Astrocyte (in vitro differentiated cells and primary cell): ENCODE measurements at regions not wholly inside any gene's neighbourhood (a gene's known extent, or its start where the extent isn't known, plus 50 kb on each side); places are given as distances from the start of the nearest gene placed in this dataset.

Experiments used
- DNase-seq: peaks from one replicate; pipeline ENCODE4 v3.0.0-alpha.2; 2010; ENCODE audit warnings: low read depth
- FAIRE-seq: peaks from 2 replicates; lab custom pipeline; 2011; peaks lifted over from hg19 to GRCh38; lab: Jason Lieb, UNC
- H2AFZ ChIP-seq: 2 replicates; pipeline ENCODE4 v1.6.0; 2012; ENCODE audit warnings: low read depth, low read length, inconsistent platforms
- H3K27ac ChIP-seq: 2 replicates; pipeline ENCODE4 v1.5.1; 2011; ENCODE audit warnings: low read depth, low read length, inconsistent platforms
- H3K27me3 ChIP-seq: 2 replicates; pipeline ENCODE4 v1.6.0; 2011; ENCODE audit warnings: low read length, inconsistent platforms; ENCODE audit not compliant: insufficient read depth
- H3K36me3 ChIP-seq: 2 replicates; pipeline ENCODE4 v1.5.1; 2011; ENCODE audit warnings: low read length, inconsistent platforms; ENCODE audit not compliant: insufficient read depth
- H3K4me1 ChIP-seq: 2 replicates; pipeline ENCODE4 v1.5.1; 2011; ENCODE audit warnings: low read length, inconsistent platforms; ENCODE audit not compliant: insufficient read depth
- H3K4me2 ChIP-seq: 2 replicates; pipeline ENCODE4 v1.6.0; 2012; ENCODE audit warnings: low read length, inconsistent platforms
- H3K4me3 ChIP-seq: 2 replicates; pipeline ENCODE4 v1.5.1; 2011; ENCODE audit warnings: low read depth, mild to moderate bottlenecking, low read length, inconsistent platforms; ENCODE audit not compliant: insufficient read depth
- H3K79me2 ChIP-seq: 2 replicates; pipeline ENCODE4 v1.6.0; 2012; ENCODE audit warnings: mild to moderate bottlenecking, low read length, inconsistent platforms; ENCODE audit not compliant: insufficient read depth
- H3K9ac ChIP-seq: 2 replicates; pipeline ENCODE4 v1.6.0; 2012; ENCODE audit warnings: mild to moderate bottlenecking, low read length, inconsistent platforms
- H3K9me3 ChIP-seq: 2 replicates; pipeline ENCODE4 v1.5.1; 2012; ENCODE audit warnings: low read depth, mild to moderate bottlenecking, low read length, inconsistent platforms; ENCODE audit not compliant: insufficient read depth
- H4K20me1 ChIP-seq: 2 replicates; pipeline ENCODE4 v1.6.0; 2012; ENCODE audit warnings: low read length, inconsistent platforms; ENCODE audit not compliant: insufficient read depth
- H3K27ac Mint-ChIP-seq: one replicate; pipeline ENCODE4 v1.8.0; 2021; ENCODE audit warnings: mild to moderate bottlenecking, mixed read lengths; ENCODE audit not compliant: unreplicated experiment
- H3K27me3 Mint-ChIP-seq: one replicate; pipeline ENCODE4 v1.8.0; 2021; ENCODE audit warnings: low read depth, mixed read lengths; ENCODE audit not compliant: unreplicated experiment
- H3K36me3 Mint-ChIP-seq: one replicate; pipeline ENCODE4 v1.8.0; 2021; ENCODE audit warnings: low read depth, mixed read lengths; ENCODE audit not compliant: unreplicated experiment
- H3K4me1 Mint-ChIP-seq: one replicate; pipeline ENCODE4 v1.8.0; 2021; ENCODE audit warnings: low read depth, mixed read lengths; ENCODE audit not compliant: unreplicated experiment
- H3K4me3 Mint-ChIP-seq: one replicate; pipeline ENCODE4 v1.8.0; 2021; ENCODE audit warnings: mild to moderate bottlenecking, moderate library complexity, mixed read lengths; ENCODE audit not compliant: unreplicated experiment
- H3K9me3 Mint-ChIP-seq: one replicate; pipeline ENCODE4 v1.8.0; 2021; ENCODE audit warnings: mild to moderate bottlenecking, mixed read lengths; ENCODE audit not compliant: unreplicated experiment
- CTCF ChIP-seq: IDR thresholded peaks from 2 replicates; pipeline ENCODE4 v1.5.1; 2011; ENCODE audit warnings: low read depth, mild to moderate bottlenecking, inconsistent platforms, low read length, moderate library complexity; ENCODE audit not compliant: insufficient read depth
- EZH2 ChIP-seq: IDR thresholded peaks from 2 replicates; pipeline ENCODE4 v1.6.1; 2012; ENCODE audit warnings: mild to moderate bottlenecking, low read length, inconsistent platforms; ENCODE audit not compliant: insufficient read depth

- Mint-ChIP-seq H3K36me3 (no peaks in the 10 kb centered on the region), H3K27me3 (peaks cover 4% of the 10 kb centered on the region), H3K4me1 (peaks cover 7% of the 10 kb centered on the region), H3K27ac (no peak overlapping the region), H3K9me3 (peaks cover 2% of the 10 kb centered on the region), H3K4me3 (no peak overlapping the region)
- Histone ChIP-seq H3K27me3 (peaks cover 23% of the 10 kb centered on the region), H3K9me3 (no peaks in the 10 kb centered on the region), H3K9ac (no peak overlapping the region), H3K27ac (no peak overlapping the region), H3K4me2 (no peak overlapping the region), H3K4me3 (no peak overlapping the region), H3K79me2 (no peaks in the 10 kb centered on the region), H4K20me1 (no peaks in the 10 kb centered on the region), H3K4me1 (peaks cover 4% of the 10 kb centered on the region), H3K36me3 (no peaks in the 10 kb centered on the region), H2AFZ (no peak overlapping the region)
- FAIRE-seq, result no peak
- DNase-seq, result no peak
- no peak for TF ChIP-seq EZH2
- no peak for TF ChIP-seq CTCF
These were observed 1635.4 kb upstream of the C9orf72 start for GRCh38 chr9:29208670-29209069.

- Histone ChIP-seq H3K36me3 (no peaks in the 10 kb centered on the region), H3K4me1 (peaks cover 10% of the 10 kb centered on the region), H4K20me1 (no peaks in the 10 kb centered on the region), H3K27me3 (peaks cover 34% of the 10 kb centered on the region), H3K9ac (no peak overlapping the region), H3K9me3 (no peaks in the 10 kb centered on the region), H3K4me3 (no peak overlapping the region), H3K79me2 (no peaks in the 10 kb centered on the region), H2AFZ (no peak overlapping the region), H3K27ac (no peak overlapping the region), H3K4me2 (no peak overlapping the region)
- Mint-ChIP-seq H3K36me3 (no peaks in the 10 kb centered on the region), H3K4me1 (peaks cover 7% of the 10 kb centered on the region), H3K4me3 (no peak overlapping the region), H3K27ac (no peak overlapping the region), H3K27me3 (peaks cover 4% of the 10 kb centered on the region), H3K9me3 (peaks cover 2% of the 10 kb centered on the region)
- FAIRE-seq (no peak), DNase-seq (no peak)
- no peak for TF ChIP-seq CTCF
These were observed 1636.5 kb upstream of the C9orf72 start for GRCh38 chr9:29209748-29210291.

- Histone ChIP-seq H3K27me3 (peaks cover 41% of the 10 kb centered on the region), H3K79me2 (no peaks in the 10 kb centered on the region), H3K9me3 (no peaks in the 10 kb centered on the region), H3K9ac (no peak overlapping the region), H3K36me3 (no peaks in the 10 kb centered on the region), H2AFZ (peak overlapping the region; percentile 77), H3K27ac (no peak overlapping the region), H3K4me2 (peak overlapping the region; percentile 90), H3K4me1 (peaks cover 13% of the 10 kb centered on the region), H3K4me3 (peak overlapping the region; percentile 61), H4K20me1 (no peaks in the 10 kb centered on the region)
- DNase-seq (no peak), FAIRE-seq (no peak)
- peaks cover 16% of the 10 kb centered on the region for H3K27me3 Mint-ChIP-seq
- no peaks in the 10 kb centered on the region for H3K36me3 Mint-ChIP-seq
- H3K9me3 Mint-ChIP-seq, result peaks cover 2% of the 10 kb centered on the region
- H3K4me1 Mint-ChIP-seq, result peaks cover 10% of the 10 kb centered on the region
- peak overlapping the region; percentile 93 for H3K4me3 Mint-ChIP-seq
- TF ChIP-seq EZH2 (no peak), CTCF (no peak)
- peak overlapping the region; percentile 83 for H3K27ac Mint-ChIP-seq
These were observed 1637.8 kb upstream of the C9orf72 start for GRCh38 chr9:29211003-29211579.
